K562 (cell line): ENCODE measurements at regions not wholly inside any gene's neighbourhood (a gene's known extent, or its start where the extent isn't known, plus 50 kb on each side); places are given as distances from the start of the nearest gene placed in this dataset.

ENCODE experiments used
- CTCF ChIP-seq, 3 experiments: IDR thresholded peaks in 2 of 3; conservative IDR thresholded peaks in 1 of 3; 2 replicates each; pipeline ENCODE4 v1.5.1; 2011 to 2012; ENCODE audit warnings: low read length in 3 of 3, mild to moderate bottlenecking in 3 of 3, control low read depth in 2 of 3, improper control_type of control experiment in 1 of 3, inconsistent platforms in 1 of 3, low read depth in 1 of 3, mixed read lengths in 1 of 3, moderate library complexity in 1 of 3; ENCODE audit not compliant: insufficient read depth in 2 of 3
- GABPB1 ChIP-seq: sonication (generic); formaldehyde crosslinking; IDR thresholded peaks from 2 replicates; pipeline ENCODE4 v1.8.0; 2022; ENCODE audit warnings: mild to moderate bottlenecking, missing genetic modification reagents
- JUNB ChIP-seq: fragments of 450-650 bp; formaldehyde crosslinking; conservative IDR thresholded peaks from 2 replicates; pipeline ENCODE4 v1.4.0; 2020; ENCODE audit warnings: mild to moderate bottlenecking
- ZNF253 ChIP-seq: fragments of 250-450 bp; sonication (Bioruptor Pico); conservative IDR thresholded peaks from 2 replicates; pipeline ENCODE4 v1.6.1; 2021; ENCODE audit warnings: mild to moderate bottlenecking
- TF ChIP-seq, protein P1 (sequence below): sonication (generic); formaldehyde crosslinking; IDR thresholded peaks from 2 replicates; pipeline ENCODE4 v1.8.1; 2022; ENCODE audit warnings: missing genetic modification reagents
- TF ChIP-seq, protein P2 (sequence below): fragments of 250-450 bp; sonication (Bioruptor Pico); IDR thresholded peaks from 2 replicates; pipeline ENCODE4 v1.8.0; 2021; ENCODE audit warnings: moderate library complexity, mild to moderate bottlenecking, inconsistent platforms

DNA sequence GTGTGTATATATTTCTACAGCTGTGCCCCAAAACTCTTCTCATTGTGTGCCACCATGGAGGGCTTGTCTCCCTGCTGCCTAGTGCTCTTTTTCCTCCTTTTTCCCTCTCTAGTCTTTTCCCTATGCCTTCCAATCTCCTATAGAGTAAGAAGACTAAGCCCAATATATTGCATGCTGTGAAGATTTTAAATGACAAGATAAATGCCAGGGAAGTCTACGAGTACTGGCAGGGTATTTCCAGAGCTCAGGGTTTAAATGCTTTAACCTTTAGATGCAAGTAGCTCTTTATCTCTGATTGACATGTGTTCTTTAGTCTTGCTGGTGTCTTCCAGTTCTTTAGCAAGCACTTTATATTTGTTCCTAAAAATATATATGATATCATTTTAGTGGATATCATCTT lies 200.7 kb downstream of the SLITRK1 start:
- no peak for TF ChIP-seq GABPB1
- TF ChIP-seq JUNB (CRISPR knock-in tag): no peak
- no peak for TF ChIP-seq CTCF (IDR thresholded peaks at IDR 0.05 in 2 of 3, conservative IDR thresholded peaks at IDR 0.05 in 1 of 3; ENCODE audit: insufficient read depth in 2 of 3, low read depth in 1 of 3, low read length in 3 of 3)
- TF ChIP-seq, protein P1, sequence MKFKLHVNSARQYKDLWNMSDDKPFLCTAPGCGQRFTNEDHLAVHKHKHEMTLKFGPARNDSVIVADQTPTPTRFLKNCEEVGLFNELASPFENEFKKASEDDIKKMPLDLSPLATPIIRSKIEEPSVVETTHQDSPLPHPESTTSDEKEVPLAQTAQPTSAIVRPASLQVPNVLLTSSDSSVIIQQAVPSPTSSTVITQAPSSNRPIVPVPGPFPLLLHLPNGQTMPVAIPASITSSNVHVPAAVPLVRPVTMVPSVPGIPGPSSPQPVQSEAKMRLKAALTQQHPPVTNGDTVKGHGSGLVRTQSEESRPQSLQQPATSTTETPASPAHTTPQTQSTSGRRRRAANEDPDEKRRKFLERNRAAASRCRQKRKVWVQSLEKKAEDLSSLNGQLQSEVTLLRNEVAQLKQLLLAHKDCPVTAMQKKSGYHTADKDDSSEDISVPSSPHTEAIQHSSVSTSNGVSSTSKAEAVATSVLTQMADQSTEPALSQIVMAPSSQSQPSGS (CRISPR knock-in tag): no peak
- TF ChIP-seq ZNF253 (CRISPR knock-in tag): no peak
- TF ChIP-seq, protein P2, sequence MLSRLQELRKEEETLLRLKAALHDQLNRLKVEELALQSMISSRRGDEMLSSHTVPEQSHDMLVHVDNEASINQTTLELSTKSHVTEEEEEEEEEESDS (CRISPR knock-in tag): no peak
